PC-3 (cell line): ENCODE measurements at regions not wholly inside any gene's neighbourhood (a gene's known extent, or its start where the extent isn't known, plus 50 kb on each side); places are given as distances from the start of the nearest gene placed in this dataset.

Experiments used
- CTCF ChIP-seq: fragments of 300-600 bp; sonication (generic); conservative IDR thresholded peaks from 2 replicates; pipeline ENCODE4 v1.5.1; 2017; ENCODE audit warnings: antibody characterized with exemption, low read depth, mild to moderate bottlenecking, low read length
- EZH2 ChIP-seq: fragments of 300-600 bp; sonication (generic); IDR thresholded peaks from one replicate; pipeline ENCODE4 v1.6.1; 2017; ENCODE audit warnings: antibody characterized with exemption, mild to moderate bottlenecking, low read length; ENCODE audit not compliant: unreplicated experiment

- no peak for TF ChIP-seq CTCF
- no peak for TF ChIP-seq EZH2
These were observed 180.9 kb upstream of the TLE3 start for GRCh38 chr15:70278644-70279043.
